Jurkat, Clone E6-1 (cell line): ENCODE measurements at regions not wholly inside any gene's neighbourhood (a gene's known extent, or its start where the extent isn't known, plus 50 kb on each side); places are given as distances from the start of the nearest gene placed in this dataset.

Experiments
- DNase-seq: peaks from one replicate; pipeline ENCODE4 v3.0.0-alpha.2; 2011; ENCODE audit warnings: low read depth, low spot score
- H3K4me3 ChIP-seq: 2 replicates; pipeline ENCODE4 v1.5.1; 2011; ENCODE audit warnings: mild to moderate bottlenecking, low read length, control low read depth, moderate library complexity

- DNase-seq = no peak
- H3K4me3 ChIP-seq = no peak overlapping the region
Measured at GRCh38 chr3:27596334-27596841, 112.2 kb upstream of the SLC4A7 start.

GRCh38 chr3:27594096-27594690 lies 110.0 kb upstream of the SLC4A7 start:
- H3K4me3 ChIP-seq = no peak overlapping the region
- no peak for DNase-seq

GRCh38 chr3:27593173-27593572 lies 109.0 kb upstream of the SLC4A7 start:
- no peak overlapping the region for H3K4me3 ChIP-seq
- no peak for DNase-seq

- peak; percentile 44 for DNase-seq
Measured at GRCh38 chr3:27591312-27592210, 107.4 kb upstream of the SLC4A7 start.

GRCh38 chr3:27590437-27591298 lies 106.5 kb upstream of the SLC4A7 start:
- DNase-seq = no peak
- no peak overlapping the region for H3K4me3 ChIP-seq

More at GRCh38 chr3:27591312-27592210, 107.4 kb upstream of the SLC4A7 start:
- H3K4me3 ChIP-seq = no peak overlapping the region

GRCh38 chr3:27589795-27590194 lies 105.6 kb upstream of the SLC4A7 start:
- no peak for DNase-seq
- H3K4me3 ChIP-seq = no peak overlapping the region

- H3K4me3 ChIP-seq = no peak overlapping the region
- no peak for DNase-seq
Measured at GRCh38 chr3:27585429-27585828, 101.2 kb upstream of the SLC4A7 start.

- no peak for DNase-seq
- H3K4me3 ChIP-seq = no peak overlapping the region
Measured at GRCh38 chr3:27584874-27585273, 100.7 kb upstream of the SLC4A7 start.

GRCh38 chr3:27581852-27582251 lies 97.7 kb upstream of the SLC4A7 start:
- DNase-seq = no peak
- H3K4me3 ChIP-seq = no peak overlapping the region

- DNase-seq = no peak
- no peak overlapping the region for H3K4me3 ChIP-seq
Measured at GRCh38 chr3:27578032-27578431, 93.8 kb upstream of the SLC4A7 start.

GRCh38 chr3:27577504-27577903 lies 93.3 kb upstream of the SLC4A7 start:
- H3K4me3 ChIP-seq = no peak overlapping the region
- no peak for DNase-seq

GRCh38 chr3:27576171-27576570 lies 92.0 kb upstream of the SLC4A7 start:
- no peak for DNase-seq

GRCh38 chr3:27575499-27575898 lies 91.3 kb upstream of the SLC4A7 start:
- peak; percentile 87 for DNase-seq

More at GRCh38 chr3:27576171-27576570, 92.0 kb upstream of the SLC4A7 start:
- H3K4me3 ChIP-seq = no peak overlapping the region

GRCh38 chr3:27574438-27574795 lies 90.2 kb upstream of the SLC4A7 start:
- no peak for DNase-seq
- no peak overlapping the region for H3K4me3 ChIP-seq

More at GRCh38 chr3:27575499-27575898, 91.3 kb upstream of the SLC4A7 start:
- no peak overlapping the region for H3K4me3 ChIP-seq

- no peak overlapping the region for H3K4me3 ChIP-seq
- DNase-seq = no peak
Measured at GRCh38 chr3:27573780-27574437, 89.7 kb upstream of the SLC4A7 start.

- H3K4me3 ChIP-seq = no peak overlapping the region
- DNase-seq = no peak
Measured at GRCh38 chr3:27573138-27573537, 89.0 kb upstream of the SLC4A7 start.

- DNase-seq = no peak
Measured at GRCh38 chr3:27571345-27571744, 87.2 kb upstream of the SLC4A7 start.

GRCh38 chr3:27570421-27571106 lies 86.4 kb upstream of the SLC4A7 start:
- no peak overlapping the region for H3K4me3 ChIP-seq
- DNase-seq = no peak

More at GRCh38 chr3:27571345-27571744, 87.2 kb upstream of the SLC4A7 start:
- H3K4me3 ChIP-seq = no peak overlapping the region
